Panc1 (cell line): ENCODE measurements at regions not wholly inside any gene's neighbourhood (a gene's known extent, or its start where the extent isn't known, plus 50 kb on each side); places are given as distances from the start of the nearest gene placed in this dataset.

Experiments
- ATAC-seq: fragments of 200-7000 bp; cut with Tn5 transposase; 2 replicates; pipeline ENCODE4 v1.9.1; 2020; ENCODE audit warnings: mild to moderate bottlenecking, moderate library complexity
- BruUV-seq: library from RNA; stranded (reverse); fragments of 400-500 nt; replicated peaks from 2 replicates; lab custom pipeline; 2021; lab: Mats Ljungman, UMichigan
- CTCF ChIA-PET: fragments of 300-600 bp; sonication (Branson Sonifier 250); formaldehyde crosslinking; loops from one replicate; lab custom pipeline; 2022; ENCODE audit warnings: antibody characterized with exemption; lab: Charles Lee
- POLR2A ChIA-PET: fragments of 300-600 bp; sonication (Branson Sonifier 250); formaldehyde crosslinking; loops from one replicate; lab custom pipeline; 2022; ENCODE audit warnings: antibody characterized with exemption; lab: Charles Lee
- DNase-seq: peaks from one replicate; pipeline ENCODE4 v3.0.0-alpha.2; 2010; ENCODE audit warnings: low read depth, low spot score
- H3K27ac ChIP-seq: 2 replicates; pipeline ENCODE4 v1.5.1; 2011; ENCODE audit warnings: mild to moderate bottlenecking, low read length, inconsistent platforms
- H3K27me3 ChIP-seq: fragments of 200-500 bp; sonication (Bioruptor generic); 2 replicates; pipeline ENCODE4 v1.6.0; 2014; ENCODE audit warnings: low read length, inconsistent platforms; ENCODE audit not compliant: control insufficient read depth, insufficient read depth
- H3K36me3 ChIP-seq: fragments of 200-500 bp; sonication (Bioruptor generic); 2 replicates; pipeline ENCODE4 v1.5.1; 2014; ENCODE audit warnings: inconsistent platforms, mild to moderate bottlenecking, low read length, moderate library complexity; ENCODE audit not compliant: control insufficient read depth, insufficient read depth
- H3K4me1 ChIP-seq: 2 replicates; pipeline ENCODE4 v1.5.1; 2011; ENCODE audit warnings: inconsistent platforms, mild to moderate bottlenecking, low read length, moderate library complexity; ENCODE audit not compliant: control insufficient read depth, insufficient read depth
- H3K4me3 ChIP-seq, 2 experiments: 2 replicates each; pipeline ENCODE4 v1.5.1; 2011 to 2012; ENCODE audit warnings: low read depth in 2 of 2, low read length in 2 of 2, mild to moderate bottlenecking in 2 of 2, inconsistent platforms in 1 of 2, moderate library complexity in 1 of 2
- H3K9me3 ChIP-seq: fragments of 200-500 bp; sonication (Bioruptor generic); 2 replicates; pipeline ENCODE4 v1.5.1; 2014; ENCODE audit warnings: low read depth, mild to moderate bottlenecking, inconsistent platforms, low read length, moderate library complexity; ENCODE audit not compliant: control insufficient read depth, insufficient read depth
- CTCF ChIP-seq: fragments of 450-650 bp; IDR thresholded peaks from 2 replicates; pipeline ENCODE4 v1.5.1; 2017; ENCODE audit warnings: mild to moderate bottlenecking
- POLR2AphosphoS5 ChIP-seq: IDR thresholded peaks from 2 replicates; pipeline ENCODE4 v1.6.1; 2012; ENCODE audit warnings: mild to moderate bottlenecking, low read depth, low read length, moderate library complexity
- REST ChIP-seq, 2 experiments: IDR thresholded peaks; 2 replicates each; pipeline ENCODE4 v1.6.1; 2011 to 2012; ENCODE audit warnings: low read depth in 2 of 2, control low read depth in 1 of 2, low read length in 1 of 2, mild to moderate bottlenecking in 1 of 2, moderate library complexity in 1 of 2; ENCODE audit not compliant: insufficient read depth in 1 of 2
- SIN3A ChIP-seq: IDR thresholded peaks from 2 replicates; pipeline ENCODE4 v1.6.1; 2012; ENCODE audit warnings: low read depth, mild to moderate bottlenecking, low read length, moderate library complexity, borderline replicate concordance; ENCODE audit not compliant: insufficient read depth
- TCF7L2 ChIP-seq: IDR thresholded peaks from 2 replicates; pipeline ENCODE4 v1.6.1; 2011; ENCODE audit warnings: mild to moderate bottlenecking, low read depth, low read length, inconsistent platforms
- in situ Hi-C: cut with HindIII; loops from 2 replicates; pipeline ENCODE4 v1.10.0; 2016; ENCODE audit warnings: low sequenced_read_pairs, low pct_unique_long_range_greater_than_20kb
- intact Hi-C: fragments of 100-400 bp; cut with micrococcal nuclease; formaldehyde crosslinking; loops from one replicate; pipeline ENCODE4 v1.10.0; 2022; ENCODE audit not compliant: unreplicated experiment

- no TSS peak for BruUV-seq
- no peak for TF ChIP-seq SIN3A
- no peak for TF ChIP-seq CTCF
- no peak for TF ChIP-seq POLR2AphosphoS5
- TF ChIP-seq REST (IDR thresholded peaks at IDR 0.05; ENCODE audit: insufficient read depth in 1 of 2, low read depth in 2 of 2, low read length in 1 of 2): no peak
- no peak for TF ChIP-seq TCF7L2
These were observed 1162.5 kb downstream of the MRPL39 start for GRCh38 chr21:24444736-24445135.

GRCh38 chr21:24436236-24436635, 1171.0 kb downstream of the MRPL39 start:
- no TSS peak for BruUV-seq
- Histone ChIP-seq H3K9me3 (no peaks in the 10 kb centered on the region), H3K4me1 (no peaks in the 10 kb centered on the region), H3K4me3 (no peak overlapping the region), H3K27ac (no peak overlapping the region), H3K27me3 (no peaks in the 10 kb centered on the region), H3K36me3 (no peaks in the 10 kb centered on the region)
- intact Hi-C loops (no loop called here), in situ Hi-C loops (no loop called here)
- DNase-seq (no peak), ATAC-seq (no peak)
- TF ChIP-seq POLR2AphosphoS5 (no peak), CTCF (no peak), REST (IDR thresholded peaks at IDR 0.05; ENCODE audit: insufficient read depth in 1 of 2, low read depth in 2 of 2, low read length in 1 of 2) (no peak), SIN3A (no peak), TCF7L2 (no peak)
- POLR2A ChIA-PET: no interaction called here
- CTCF ChIA-PET: no interaction called here

More at GRCh38 chr21:24444736-24445135, 1162.5 kb downstream of the MRPL39 start:
- in situ Hi-C loops: no loop called here
- intact Hi-C loops: no loop called here
- no peak for ATAC-seq
- CTCF ChIA-PET: no interaction called here
- POLR2A ChIA-PET: no interaction called here
- Histone ChIP-seq H3K9me3 (no peaks in the 10 kb centered on the region), H3K4me3 (no peak overlapping the region), H3K27ac (no peak overlapping the region), H3K27me3 (no peaks in the 10 kb centered on the region), H3K36me3 (no peaks in the 10 kb centered on the region), H3K4me1 (no peaks in the 10 kb centered on the region)
- no peak for DNase-seq
